ENCODE measurements at regions not wholly inside any gene's neighbourhood (a gene's known extent, or its start where the extent isn't known, plus 50 kb on each side); places are given as distances from the start of the nearest gene placed in this dataset.

GRCh38 chr13:63199508-63199907 is 1783.9 kb upstream of the PCDH20 start:
- no peak for DNase-seq (ENCODE audit: low spot score)

DNA sequence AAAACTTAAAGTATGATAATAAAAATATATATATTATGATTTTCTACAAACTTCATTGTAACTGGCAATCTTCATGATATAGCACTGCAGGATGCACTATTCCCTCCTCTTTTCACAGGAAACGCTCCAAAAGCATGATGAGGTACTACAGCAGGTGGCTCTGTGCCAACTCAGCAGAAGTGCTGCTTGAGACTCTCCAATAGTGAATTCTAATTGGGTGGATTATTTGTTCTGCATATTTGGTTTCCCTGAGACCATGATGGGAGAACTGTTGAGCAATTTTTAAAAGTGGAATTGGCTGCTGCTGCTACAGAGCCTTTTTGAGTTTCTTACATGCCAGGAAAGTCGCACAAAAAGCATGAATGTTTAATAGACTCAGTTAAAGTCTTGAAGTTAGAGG is 1782.4 kb upstream of the PCDH20 start:
- no peak for TF ChIP-seq EZH2phosphoT487 (IDR thresholded peaks at IDR 0.05; ENCODE audit: low read depth, severe bottlenecking, unreplicated experiment)
- no peak for TF ChIP-seq EZH2 (IDR thresholded peaks at IDR 0.05; ENCODE audit: borderline replicate concordance)
- TF ChIP-seq, protein P1, sequence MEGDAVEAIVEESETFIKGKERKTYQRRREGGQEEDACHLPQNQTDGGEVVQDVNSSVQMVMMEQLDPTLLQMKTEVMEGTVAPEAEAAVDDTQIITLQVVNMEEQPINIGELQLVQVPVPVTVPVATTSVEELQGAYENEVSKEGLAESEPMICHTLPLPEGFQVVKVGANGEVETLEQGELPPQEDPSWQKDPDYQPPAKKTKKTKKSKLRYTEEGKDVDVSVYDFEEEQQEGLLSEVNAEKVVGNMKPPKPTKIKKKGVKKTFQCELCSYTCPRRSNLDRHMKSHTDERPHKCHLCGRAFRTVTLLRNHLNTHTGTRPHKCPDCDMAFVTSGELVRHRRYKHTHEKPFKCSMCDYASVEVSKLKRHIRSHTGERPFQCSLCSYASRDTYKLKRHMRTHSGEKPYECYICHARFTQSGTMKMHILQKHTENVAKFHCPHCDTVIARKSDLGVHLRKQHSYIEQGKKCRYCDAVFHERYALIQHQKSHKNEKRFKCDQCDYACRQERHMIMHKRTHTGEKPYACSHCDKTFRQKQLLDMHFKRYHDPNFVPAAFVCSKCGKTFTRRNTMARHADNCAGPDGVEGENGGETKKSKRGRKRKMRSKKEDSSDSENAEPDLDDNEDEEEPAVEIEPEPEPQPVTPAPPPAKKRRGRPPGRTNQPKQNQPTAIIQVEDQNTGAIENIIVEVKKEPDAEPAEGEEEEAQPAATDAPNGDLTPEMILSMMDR (IDR thresholded peaks at IDR 0.05; ENCODE audit: poor library complexity), result no peak
- Histone ChIP-seq H3K4me2 (no peak overlapping the region), H3K36me3 (replicated peaks; ENCODE audit: insufficient read depth, low read depth) (no peaks in the 10 kb centered on the region), H3K4me3 (no peak overlapping the region), H3K79me2 (no peaks in the 10 kb centered on the region), H3K27me3 (no peaks in the 10 kb centered on the region), H3K9me2 (replicated peaks; ENCODE audit: insufficient read depth) (no peaks in the 10 kb centered on the region), H4K20me1 (ENCODE audit: insufficient read depth, poor library complexity, severe bottlenecking) (no peaks in the 10 kb centered on the region), H3K27ac (no peak overlapping the region), H2AFZ (no peak overlapping the region), H3K9me3 (ENCODE audit: low read depth) (no peaks in the 10 kb centered on the region), H3K4me1 (ENCODE audit: insufficient read depth) (no peaks in the 10 kb centered on the region)
- WGBS (ENCODE audit: low lambda C conversion rate, missing lambda C conversion rate), result 89% methylated on average over 2 of the region's 2 CpGs
- DNase-seq (ENCODE audit: low spot score), result no peak

More at GRCh38 chr13:63199508-63199907, 1783.9 kb upstream of the PCDH20 start:
- no peaks in the 10 kb centered on the region for H3K9me3 ChIP-seq (ENCODE audit: low read depth)
- H3K79me2 ChIP-seq, result no peaks in the 10 kb centered on the region
- no peak overlapping the region for H3K4me3 ChIP-seq
- H3K9me2 ChIP-seq (replicated peaks; ENCODE audit: insufficient read depth), result no peaks in the 10 kb centered on the region
- no peak overlapping the region for H3K27ac ChIP-seq
- H2AFZ ChIP-seq, result no peak overlapping the region
- no peak overlapping the region for H3K4me2 ChIP-seq
- H3K36me3 ChIP-seq (replicated peaks; ENCODE audit: insufficient read depth, low read depth), result no peaks in the 10 kb centered on the region
- no peak for TF ChIP-seq EZH2 (IDR thresholded peaks at IDR 0.05; ENCODE audit: borderline replicate concordance)
- TF ChIP-seq, protein P1 (IDR thresholded peaks at IDR 0.05; ENCODE audit: poor library complexity), result no peak
- no peak for TF ChIP-seq EZH2phosphoT487 (IDR thresholded peaks at IDR 0.05; ENCODE audit: low read depth, severe bottlenecking, unreplicated experiment)
- no peaks in the 10 kb centered on the region for H3K27me3 ChIP-seq
- no peaks in the 10 kb centered on the region for H4K20me1 ChIP-seq (ENCODE audit: insufficient read depth, poor library complexity, severe bottlenecking)
- no peaks in the 10 kb centered on the region for H3K4me1 ChIP-seq (ENCODE audit: insufficient read depth)

GRCh38 chr13:63195726-63196125 is 1780.1 kb upstream of the PCDH20 start:
- DNase-seq (ENCODE audit: low spot score), result peak; percentile 19
- no peak overlapping the region for H3K4me2 ChIP-seq
- H3K27ac ChIP-seq, result no peak overlapping the region
- no peak overlapping the region for H3K4me3 ChIP-seq
- H2AFZ ChIP-seq, result no peak overlapping the region
- H3K36me3 ChIP-seq (replicated peaks; ENCODE audit: insufficient read depth, low read depth), result no peaks in the 10 kb centered on the region
- no peaks in the 10 kb centered on the region for H3K4me1 ChIP-seq (ENCODE audit: insufficient read depth)
- no peaks in the 10 kb centered on the region for H3K9me2 ChIP-seq (replicated peaks; ENCODE audit: insufficient read depth)
- H4K20me1 ChIP-seq (ENCODE audit: insufficient read depth, poor library complexity, severe bottlenecking), result no peaks in the 10 kb centered on the region
- H3K79me2 ChIP-seq, result no peaks in the 10 kb centered on the region
- 83% methylated on average over 1 of the region's 1 CpG for WGBS (ENCODE audit: low lambda C conversion rate, missing lambda C conversion rate)
- TF ChIP-seq EZH2phosphoT487 (IDR thresholded peaks at IDR 0.05; ENCODE audit: low read depth, severe bottlenecking, unreplicated experiment) (no peak), EZH2 (IDR thresholded peaks at IDR 0.05; ENCODE audit: borderline replicate concordance) (no peak)
- TF ChIP-seq, protein P1 (IDR thresholded peaks at IDR 0.05; ENCODE audit: poor library complexity), result no peak
- no peaks in the 10 kb centered on the region for H3K27me3 ChIP-seq
- H3K9me3 ChIP-seq (ENCODE audit: low read depth), result no peaks in the 10 kb centered on the region

- Histone ChIP-seq H3K27ac (no peak overlapping the region), H3K9me2 (replicated peaks; ENCODE audit: insufficient read depth) (no peaks in the 10 kb centered on the region), H3K4me2 (no peak overlapping the region), H2AFZ (no peak overlapping the region), H3K9me3 (ENCODE audit: low read depth) (no peaks in the 10 kb centered on the region), H3K27me3 (no peaks in the 10 kb centered on the region), H3K4me3 (no peak overlapping the region), H4K20me1 (ENCODE audit: insufficient read depth, poor library complexity, severe bottlenecking) (no peaks in the 10 kb centered on the region), H3K79me2 (no peaks in the 10 kb centered on the region), H3K36me3 (replicated peaks; ENCODE audit: insufficient read depth, low read depth) (no peaks in the 10 kb centered on the region), H3K4me1 (ENCODE audit: insufficient read depth) (no peaks in the 10 kb centered on the region)
- DNase-seq (ENCODE audit: low spot score), result no peak
- WGBS (ENCODE audit: low lambda C conversion rate, missing lambda C conversion rate), result 75% methylated on average over 5 of the region's 5 CpGs
- TF ChIP-seq, protein P1 (IDR thresholded peaks at IDR 0.05; ENCODE audit: poor library complexity), result no peak
Observed at GRCh38 chr13:63190742-63191141, 1775.1 kb upstream of the PCDH20 start.

All from hepatocyte (in vitro differentiated cells).